HCT116 (cell line): ENCODE measurements at regions not wholly inside any gene's neighbourhood (a gene's known extent, or its start where the extent isn't known, plus 50 kb on each side); places are given as distances from the start of the nearest gene placed in this dataset.

Experiments
- ELF1 ChIP-seq: IDR thresholded peaks from 2 replicates; pipeline ENCODE4 v1.6.1; 2012; ENCODE audit warnings: low read depth, borderline replicate concordance
- TF ChIP-seq, protein P1 (sequence below), 3 experiments: fragments of 200-600 bp in 1 of 3; sonication (generic) in 1 of 3; IDR thresholded peaks in 2 of 3; conservative IDR thresholded peaks in 1 of 3; 2 replicates each; pipeline ENCODE4 v1.5.1; 2012 to 2017; ENCODE audit warnings: low read depth in 2 of 3, low read length in 2 of 3, antibody characterized with exemption in 1 of 3, borderline replicate concordance in 1 of 3, control low read depth in 1 of 3, mild to moderate bottlenecking in 1 of 3, mixed read lengths in 1 of 3, mixed run types in 1 of 3, moderate library complexity in 1 of 3; ENCODE audit not compliant: insufficient read depth in 1 of 3

DNA sequence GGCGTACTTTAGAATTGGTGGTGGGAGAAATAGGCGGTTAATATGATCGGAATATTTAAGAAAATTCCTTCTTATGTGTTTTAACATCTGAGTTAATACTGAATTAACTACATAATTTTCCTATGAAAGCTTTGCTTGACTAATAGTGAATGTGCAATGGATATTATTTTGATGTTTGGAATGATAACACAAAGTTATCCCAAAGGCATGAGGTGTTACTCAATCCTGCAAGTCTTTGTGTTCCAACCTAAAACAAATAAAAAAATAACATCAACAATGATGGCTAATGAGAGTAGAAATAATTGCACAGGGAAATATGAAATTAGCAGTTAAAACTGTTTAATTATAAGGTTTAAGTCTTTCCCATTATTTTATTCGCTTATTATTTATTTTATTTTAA lies 183.6 kb upstream of the ARSJ start:
- TF ChIP-seq, protein P1, sequence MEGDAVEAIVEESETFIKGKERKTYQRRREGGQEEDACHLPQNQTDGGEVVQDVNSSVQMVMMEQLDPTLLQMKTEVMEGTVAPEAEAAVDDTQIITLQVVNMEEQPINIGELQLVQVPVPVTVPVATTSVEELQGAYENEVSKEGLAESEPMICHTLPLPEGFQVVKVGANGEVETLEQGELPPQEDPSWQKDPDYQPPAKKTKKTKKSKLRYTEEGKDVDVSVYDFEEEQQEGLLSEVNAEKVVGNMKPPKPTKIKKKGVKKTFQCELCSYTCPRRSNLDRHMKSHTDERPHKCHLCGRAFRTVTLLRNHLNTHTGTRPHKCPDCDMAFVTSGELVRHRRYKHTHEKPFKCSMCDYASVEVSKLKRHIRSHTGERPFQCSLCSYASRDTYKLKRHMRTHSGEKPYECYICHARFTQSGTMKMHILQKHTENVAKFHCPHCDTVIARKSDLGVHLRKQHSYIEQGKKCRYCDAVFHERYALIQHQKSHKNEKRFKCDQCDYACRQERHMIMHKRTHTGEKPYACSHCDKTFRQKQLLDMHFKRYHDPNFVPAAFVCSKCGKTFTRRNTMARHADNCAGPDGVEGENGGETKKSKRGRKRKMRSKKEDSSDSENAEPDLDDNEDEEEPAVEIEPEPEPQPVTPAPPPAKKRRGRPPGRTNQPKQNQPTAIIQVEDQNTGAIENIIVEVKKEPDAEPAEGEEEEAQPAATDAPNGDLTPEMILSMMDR (IDR thresholded peaks at IDR 0.05 in 2 of 3, conservative IDR thresholded peaks at IDR 0.05 in 1 of 3; ENCODE audit: borderline replicate concordance in 1 of 3, insufficient read depth in 1 of 3, low read depth in 2 of 3, low read length in 2 of 3), result no peak
- no peak for TF ChIP-seq ELF1
